AG20443 (cell line): ENCODE measurements at regions not wholly inside any gene's neighbourhood (a gene's known extent, or its start where the extent isn't known, plus 50 kb on each side); places are given as distances from the start of the nearest gene placed in this dataset.
"Not testable (repeated sequence)": the region's sequence is repeated elsewhere in the genome, so short reads cannot be mapped to it uniquely, and the experiment has no call there.

Experiments
- DNase-seq: peaks from one replicate; pipeline ENCODE4 v3.0.0; 2012; ENCODE audit warnings: low spot score, mixed read lengths

DNA sequence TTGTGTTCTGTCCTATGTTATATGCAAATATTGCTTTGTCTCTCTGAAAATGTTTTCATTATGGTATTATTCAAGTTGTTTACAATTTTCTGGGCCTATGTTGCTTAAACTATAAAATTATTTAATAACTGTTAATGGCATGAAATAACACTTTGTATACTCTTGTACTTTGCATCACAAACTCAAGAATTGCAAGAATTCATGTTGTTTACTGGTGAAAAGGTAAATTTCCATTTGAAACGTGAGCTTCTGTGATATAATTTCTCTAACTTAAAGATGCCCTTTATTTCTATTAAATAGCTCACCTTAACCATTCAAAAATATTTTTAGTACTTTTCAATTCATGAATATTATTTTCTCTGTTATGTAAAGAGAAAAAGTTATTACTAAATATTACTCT, 1504.2 kb downstream of the SUCLG1 start:
- DNase-seq = no peak

DNA sequence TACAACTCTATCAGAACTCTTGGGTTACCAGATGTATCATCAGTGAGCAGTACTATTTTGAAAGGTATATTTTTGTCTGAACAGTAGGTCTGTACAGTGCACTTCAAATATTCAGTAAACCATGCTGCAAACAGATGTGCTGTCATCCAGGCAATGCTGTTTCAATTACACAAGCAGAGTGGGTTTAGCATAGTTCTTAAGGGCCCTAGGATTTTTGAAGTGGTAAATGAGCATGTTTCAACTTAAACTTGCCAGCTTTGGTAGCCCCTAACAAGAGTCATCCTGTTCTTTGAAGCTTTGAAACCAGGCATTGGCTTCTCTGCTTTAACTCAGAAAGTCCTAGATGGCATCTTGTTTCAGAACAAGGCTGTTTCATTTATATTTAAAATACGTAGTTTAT, 1519.9 kb downstream of the SUCLG1 start:
- no peak for DNase-seq

DNA sequence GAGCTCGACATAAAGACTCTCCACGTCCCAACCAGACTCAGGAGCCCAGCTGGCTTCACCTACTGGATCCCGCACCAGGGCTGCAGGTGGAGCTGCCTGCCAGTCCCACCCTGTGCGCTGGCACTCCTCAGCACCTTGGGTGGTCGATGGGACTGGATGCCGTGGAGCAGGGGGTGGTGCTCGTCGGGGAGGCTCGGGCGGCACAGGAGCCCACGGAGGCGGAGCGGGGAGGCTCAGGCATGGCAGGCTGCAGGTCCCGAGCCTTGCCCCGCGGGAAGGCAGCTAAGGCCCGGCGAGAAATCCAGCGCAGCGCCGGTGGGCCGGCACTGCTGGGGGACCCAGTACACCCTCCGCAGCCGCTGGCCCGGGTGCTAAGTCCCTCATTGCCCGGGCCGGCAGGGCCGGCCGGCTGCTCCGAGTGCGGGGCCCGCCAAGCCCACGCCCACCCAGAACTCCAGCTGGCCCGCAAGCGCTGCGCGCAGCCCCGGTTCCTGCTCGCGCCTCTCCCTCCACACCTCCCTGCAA, 1520.7 kb downstream of the SUCLG1 start:
- not testable (repeated sequence) for DNase-seq

DNA sequence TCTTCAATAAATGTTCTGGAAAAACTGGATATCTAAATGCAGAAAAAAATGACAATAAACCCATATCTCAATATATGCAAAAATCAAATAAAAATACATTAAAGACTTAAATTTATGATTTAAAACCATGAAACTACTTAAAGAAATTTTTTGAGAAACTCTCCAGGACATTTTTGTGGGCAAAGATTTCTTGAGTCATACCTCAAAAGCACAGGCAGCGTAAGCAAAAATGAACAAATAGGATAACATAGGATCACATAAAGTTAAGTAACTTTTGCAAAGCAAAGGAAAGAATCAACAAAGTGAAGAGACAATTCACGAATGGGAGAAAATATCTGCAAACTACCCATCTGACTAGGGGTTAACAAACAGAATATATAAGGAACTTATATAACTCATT, 1545.5 kb downstream of the SUCLG1 start:
- DNase-seq = no peak

DNA sequence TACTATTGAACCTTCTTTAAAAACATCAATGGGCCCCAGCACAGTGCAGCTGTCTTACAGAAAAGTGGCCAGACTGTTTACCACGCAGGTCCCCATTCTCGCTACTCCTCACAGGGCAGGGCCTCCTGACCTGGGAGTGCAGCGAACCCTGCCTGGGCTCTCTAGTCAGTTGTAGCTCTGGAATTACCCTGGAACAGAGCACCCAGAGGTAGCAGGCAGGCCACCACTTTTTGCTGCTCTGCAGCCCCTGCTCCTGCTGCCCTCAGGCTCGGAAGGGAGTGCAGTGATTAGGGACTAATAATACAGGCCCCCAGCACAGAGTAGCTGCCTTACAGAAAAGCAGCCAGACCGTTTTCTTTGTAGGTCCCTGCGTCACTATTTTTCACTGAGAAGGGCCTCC, 1563.0 kb downstream of the SUCLG1 start:
- no peak for DNase-seq

DNA sequence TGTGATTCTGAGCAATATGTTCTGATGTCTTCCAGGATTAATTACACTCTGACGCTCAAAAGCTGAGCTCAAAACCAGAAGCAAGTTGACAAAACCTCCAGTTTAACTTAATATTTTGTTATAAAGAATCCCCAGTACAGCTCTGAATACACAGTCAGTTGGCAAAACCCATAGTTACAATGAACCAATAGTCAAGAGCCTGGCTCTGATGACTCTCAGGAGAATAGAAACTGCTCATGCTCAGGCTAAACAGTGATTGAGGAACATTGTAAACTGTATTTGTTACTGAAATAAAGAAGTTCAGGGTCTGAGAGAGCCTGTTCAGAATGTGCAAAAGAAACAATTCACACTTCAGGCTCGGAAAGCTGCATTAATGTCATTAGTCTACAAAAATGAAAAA, 1565.9 kb downstream of the SUCLG1 start:
- DNase-seq = no peak

DNA sequence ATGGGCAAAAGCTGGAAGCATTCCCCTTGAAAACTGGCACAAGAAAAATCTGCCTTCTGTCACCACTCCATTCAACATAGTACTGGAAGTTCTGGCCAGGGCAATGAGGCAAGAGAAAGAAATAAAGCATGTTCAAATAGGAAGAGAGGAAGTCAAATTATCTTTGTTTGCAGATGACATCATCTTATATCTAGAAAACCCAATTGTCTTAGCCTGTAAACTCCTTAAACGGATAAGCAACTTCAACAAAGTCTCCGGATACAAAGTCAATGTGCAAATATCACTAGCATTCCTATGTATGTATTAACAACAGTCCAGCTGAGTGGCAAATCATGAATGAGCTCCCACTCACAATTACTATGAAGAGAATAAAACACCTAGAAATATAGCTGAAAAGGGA, 1579.3 kb downstream of the SUCLG1 start:
- no peak for DNase-seq

DNA sequence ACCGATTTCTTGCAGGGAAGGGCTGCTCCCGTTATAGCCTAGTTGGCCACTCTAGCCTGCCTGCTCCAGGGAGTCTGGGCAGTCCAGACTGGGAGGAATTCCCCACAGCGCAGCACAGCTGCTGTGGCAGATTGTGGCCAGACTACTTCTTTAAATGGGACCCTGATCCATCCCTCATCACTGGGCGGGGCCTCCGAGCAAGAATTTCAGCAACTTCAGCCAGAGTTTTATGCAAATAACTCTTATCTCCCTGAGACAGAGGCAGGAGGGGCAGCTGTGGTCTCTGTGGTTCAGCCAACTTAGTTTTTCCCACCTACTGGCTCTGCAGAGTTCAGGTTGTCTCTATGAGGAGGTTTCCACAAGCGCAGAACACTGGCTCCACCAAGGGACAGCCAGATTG, 1583.2 kb downstream of the SUCLG1 start:
- no peak for DNase-seq

DNA sequence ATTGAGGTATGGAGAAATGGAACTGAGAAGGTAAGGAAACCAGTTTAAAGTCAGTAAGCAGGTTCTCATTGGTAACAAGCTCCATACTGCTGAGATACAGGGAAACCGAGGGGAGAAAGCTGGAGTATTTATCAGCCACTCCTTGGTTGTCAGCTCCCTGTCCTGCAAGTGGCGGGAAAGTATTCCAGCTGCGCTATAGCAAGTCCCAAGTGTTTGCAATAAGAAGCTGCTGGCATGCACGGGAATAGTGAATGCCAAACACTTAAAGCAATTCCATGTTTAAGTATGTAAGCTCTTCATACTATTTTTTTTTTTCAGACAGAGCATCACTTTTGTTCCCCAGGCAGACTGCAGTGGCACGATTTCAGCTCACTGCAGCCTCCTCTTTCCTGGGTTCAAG, 1601.1 kb downstream of the SUCLG1 start:
- no peak for DNase-seq

DNA sequence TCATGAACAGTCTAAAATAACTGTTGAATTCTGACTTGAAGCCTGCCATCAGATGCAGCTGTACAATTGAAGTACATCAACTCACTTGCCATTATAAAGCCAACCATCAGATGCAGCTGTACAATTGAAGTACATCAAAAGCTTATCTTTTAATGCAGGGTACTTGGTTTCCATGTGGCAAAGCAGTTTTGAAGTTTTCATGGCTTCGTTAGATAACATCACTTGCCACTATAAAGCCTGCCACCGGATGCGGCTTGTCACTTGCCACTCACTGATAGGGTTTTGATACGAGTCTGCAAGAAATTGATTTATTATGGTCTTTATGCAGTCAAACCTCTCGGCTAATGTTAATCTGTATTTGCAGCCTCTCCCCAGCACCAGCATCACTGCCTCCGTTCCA, 1605.8 kb downstream of the SUCLG1 start:
- DNase-seq = no peak

DNA sequence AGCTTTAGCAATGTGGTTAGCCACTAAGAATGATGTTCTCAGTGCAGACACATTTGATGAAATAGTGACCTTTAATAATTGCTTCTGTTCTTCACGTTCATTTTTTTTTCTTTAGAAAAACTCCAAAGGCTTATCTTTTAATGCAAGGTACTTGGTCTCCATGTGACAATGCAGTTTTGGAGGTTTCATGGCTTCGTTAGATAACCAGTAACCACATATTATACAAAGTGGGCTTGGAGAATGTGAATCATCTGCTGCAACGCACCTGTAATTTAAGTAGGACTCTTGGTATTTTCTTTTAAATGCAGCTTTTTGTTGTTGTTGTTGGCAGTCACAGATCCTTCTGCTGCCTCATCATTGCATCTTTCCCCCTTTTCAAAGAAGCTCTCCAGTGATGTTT, 1606.3 kb downstream of the SUCLG1 start:
- no peak for DNase-seq

DNA sequence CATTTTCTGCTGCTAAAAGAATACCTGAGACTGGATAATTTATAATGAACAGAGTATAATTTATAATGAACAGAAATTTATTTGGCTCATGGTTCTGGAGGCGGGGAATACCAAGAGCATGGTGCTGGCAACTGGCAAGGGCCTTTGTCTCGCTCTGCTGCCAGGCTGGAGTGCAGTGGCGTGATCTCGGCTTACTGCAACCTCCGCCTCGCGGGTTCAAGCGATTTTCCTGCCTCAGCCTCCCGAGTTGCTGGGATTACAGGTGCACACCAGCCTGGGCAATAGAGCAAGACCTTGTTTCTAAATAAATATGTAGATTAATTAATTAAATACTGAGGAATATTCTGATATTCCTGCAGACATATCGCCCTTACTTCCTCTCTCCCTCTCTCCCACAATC, 1610.8 kb downstream of the SUCLG1 start:
- no peak for DNase-seq

DNA sequence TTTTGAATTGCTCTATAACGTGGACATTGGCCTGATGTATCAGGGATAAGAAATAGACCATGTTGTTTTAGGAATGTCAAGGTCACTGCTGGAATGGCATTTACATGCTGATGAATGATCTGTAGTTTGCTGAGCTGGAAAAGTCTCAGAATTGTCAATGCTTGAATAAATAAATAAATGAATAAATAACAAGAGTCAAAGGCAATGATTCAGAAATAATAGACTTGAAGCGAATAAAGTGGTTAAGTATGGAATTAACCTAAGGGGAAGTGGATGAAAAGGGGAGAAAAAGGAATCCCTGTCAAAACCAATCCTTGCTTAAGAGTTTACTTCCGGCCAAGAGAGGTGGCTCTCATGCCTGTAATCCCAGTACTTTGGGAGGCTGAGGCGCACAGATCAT, 1620.0 kb downstream of the SUCLG1 start:
- DNase-seq = no peak

DNA sequence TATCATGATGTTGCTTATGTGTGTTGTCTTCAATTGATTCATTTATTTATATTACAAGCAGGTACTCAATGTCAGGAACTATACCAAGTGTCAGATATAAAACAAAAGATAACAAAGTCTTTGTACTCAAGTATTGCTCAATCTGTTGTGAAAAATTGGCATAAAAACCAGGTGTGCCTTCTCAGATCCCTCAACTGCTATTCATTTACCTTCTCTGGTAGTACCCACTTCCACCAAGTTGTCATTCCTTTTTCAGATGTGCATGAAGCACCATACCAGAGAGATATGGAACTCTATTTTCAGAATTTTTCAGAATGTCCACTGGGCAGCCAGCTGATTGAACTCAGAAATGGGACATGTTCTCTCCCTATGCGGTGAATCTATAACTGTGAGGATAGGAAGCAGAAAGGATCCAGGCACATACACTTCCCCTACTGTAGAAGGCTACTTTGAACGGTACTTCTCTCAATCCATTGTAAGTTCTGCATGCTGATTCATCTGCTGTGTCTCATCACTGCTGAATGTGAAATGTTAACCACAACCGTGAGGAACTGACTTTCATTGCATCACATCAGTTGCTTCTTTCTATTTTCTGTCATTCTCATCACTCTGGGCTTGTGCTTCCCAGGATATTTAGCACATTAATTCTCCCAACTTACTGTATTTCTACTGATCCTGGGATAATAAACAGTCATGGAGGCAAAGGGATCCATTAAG, 1621.3 kb downstream of the SUCLG1 start:
- DNase-seq = peak; percentile 48

DNA sequence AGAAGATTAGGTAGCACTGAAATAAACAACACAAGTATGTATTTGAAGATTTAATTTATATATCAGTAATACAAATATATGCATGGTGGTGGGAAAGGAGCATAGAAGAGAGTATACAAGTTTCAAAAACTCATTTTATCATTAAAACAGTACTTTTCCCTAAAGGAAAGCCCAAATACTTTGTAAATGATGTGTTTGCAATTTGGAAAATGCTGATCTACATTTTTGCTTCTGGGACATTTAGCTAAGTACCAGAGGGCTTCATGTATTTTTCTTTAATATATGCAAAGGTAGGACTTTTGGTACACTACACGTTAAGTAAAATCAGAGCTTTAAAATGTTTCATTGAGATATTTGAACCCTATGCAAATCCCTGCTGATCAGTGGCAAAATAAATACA, 1624.2 kb downstream of the SUCLG1 start:
- DNase-seq = no peak

DNA sequence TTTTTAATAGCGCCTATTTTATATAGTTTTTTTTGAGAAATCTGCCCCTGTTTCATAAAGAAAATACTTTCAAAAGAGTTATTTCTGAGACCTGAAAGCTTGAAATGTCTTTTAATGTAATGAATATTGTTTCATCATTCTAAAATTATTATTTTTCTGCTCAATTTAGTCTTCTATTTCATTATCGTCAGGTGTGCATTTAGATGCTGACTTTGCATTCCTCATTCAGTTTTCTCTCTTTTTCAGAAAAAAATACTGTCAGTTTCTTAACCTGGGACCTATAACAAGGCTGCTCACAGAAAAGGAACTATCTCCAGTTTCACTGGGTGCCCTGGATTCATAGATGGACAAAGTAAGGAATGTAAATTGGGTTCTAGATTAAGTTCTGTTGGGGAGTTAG, 1631.7 kb downstream of the SUCLG1 start:
- no peak for DNase-seq

DNA sequence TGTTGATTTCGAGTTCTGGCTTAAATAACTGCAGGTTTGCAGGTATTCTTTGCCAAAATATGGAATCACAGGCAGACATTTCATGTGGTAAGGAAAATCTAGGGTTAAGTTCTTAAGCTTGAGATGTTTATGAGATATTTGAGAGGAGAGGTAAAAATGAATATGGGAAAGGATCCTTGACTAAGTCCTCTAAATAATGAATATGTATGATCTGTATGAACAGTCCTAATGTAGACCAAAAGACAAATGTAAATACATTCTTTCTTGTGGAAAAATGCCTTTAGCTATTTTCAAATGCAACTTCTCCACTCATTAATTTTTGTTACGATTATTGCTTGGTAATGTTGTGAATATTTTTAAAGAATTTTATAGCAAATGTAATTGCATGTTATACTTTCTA, 1632.6 kb downstream of the SUCLG1 start:
- no peak for DNase-seq

DNA sequence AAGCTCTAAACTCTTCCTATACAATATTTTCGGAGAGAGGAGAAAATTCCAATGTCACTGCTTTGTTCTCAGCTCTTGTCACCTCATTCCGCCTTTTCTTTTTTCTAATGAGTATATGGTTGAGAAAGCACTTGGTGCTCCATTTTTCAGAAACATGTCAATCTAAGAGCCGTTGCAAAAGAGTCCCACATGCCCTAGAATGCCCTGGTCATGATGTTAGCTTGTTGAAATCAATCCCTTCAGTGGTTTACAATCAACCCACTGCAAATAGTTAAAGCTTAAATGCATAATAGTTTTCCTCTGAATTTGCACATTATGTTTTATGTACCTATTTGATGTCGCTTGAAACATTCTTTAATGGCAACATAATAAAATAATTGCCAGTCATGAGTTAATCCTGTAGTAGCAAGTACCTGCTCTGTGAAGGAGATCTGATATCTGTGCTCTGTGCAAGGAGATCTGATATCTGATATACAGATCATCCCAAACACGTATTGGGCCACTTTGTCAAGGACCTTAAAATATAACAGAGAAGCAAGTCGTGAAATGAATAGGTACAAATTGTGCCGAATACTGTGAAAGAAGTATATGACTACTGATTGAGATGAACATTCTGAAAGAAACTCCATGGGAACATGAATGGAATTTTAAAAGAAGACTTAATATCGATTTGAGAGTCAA, 1633.5 kb downstream of the SUCLG1 start:
- DNase-seq = no peak

DNA sequence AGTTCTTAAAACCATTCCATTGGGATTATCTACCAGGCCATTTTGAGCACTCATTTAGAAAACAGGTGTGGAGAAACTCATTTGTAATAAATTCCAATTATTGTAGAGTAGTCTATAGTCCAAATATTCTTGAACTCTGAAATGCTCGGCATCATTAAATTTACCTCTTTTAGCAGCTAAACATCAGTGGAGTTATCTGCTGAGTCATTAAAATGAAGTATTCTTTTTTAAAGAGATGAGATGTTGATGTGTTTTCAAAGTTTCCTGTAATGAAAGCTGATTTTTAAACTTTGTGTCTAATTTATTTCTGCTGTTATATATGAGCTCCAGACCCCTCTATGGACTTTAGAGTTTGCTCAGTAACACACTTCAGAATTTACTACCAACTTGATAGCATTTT, 1635.2 kb downstream of the SUCLG1 start:
- DNase-seq = no peak

DNA sequence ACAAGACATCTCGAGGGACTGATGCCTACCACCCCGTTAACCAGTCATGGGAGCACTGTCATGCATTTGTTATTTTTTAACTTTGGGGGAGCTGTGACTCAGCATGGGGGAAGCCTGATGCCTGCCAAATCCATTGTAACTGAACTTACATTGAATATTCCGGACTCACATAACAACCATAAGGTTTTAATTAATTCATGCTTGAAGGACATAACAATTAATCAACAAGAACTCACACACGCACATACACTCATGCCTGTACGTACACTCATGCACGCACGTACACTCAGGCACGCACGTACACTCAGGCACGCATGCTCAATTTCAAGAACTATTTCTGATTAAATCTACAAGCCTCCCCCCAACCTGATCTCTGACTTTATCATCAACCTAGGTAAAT, 1639.1 kb downstream of the SUCLG1 start:
- peak; percentile 4 for DNase-seq

DNA sequence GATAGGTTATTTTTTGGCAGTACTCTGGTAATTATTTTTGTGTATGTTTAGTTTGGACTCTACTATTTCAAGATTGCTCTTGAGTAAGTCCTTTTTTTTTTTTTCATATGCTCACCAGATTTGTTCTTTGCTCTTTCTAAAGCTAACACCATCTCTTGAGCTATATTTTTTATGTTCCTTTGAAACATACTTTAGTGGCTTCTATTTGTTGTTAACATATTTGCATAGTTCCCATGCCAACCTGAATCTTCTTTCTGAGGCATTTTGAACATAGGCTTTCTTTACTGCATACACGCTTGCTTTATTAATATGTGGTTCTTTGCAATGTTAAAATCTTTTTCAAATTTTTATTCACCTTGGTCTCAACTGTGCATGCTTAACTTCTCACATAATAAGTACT, 1644.9 kb downstream of the SUCLG1 start:
- DNase-seq = no peak

DNA sequence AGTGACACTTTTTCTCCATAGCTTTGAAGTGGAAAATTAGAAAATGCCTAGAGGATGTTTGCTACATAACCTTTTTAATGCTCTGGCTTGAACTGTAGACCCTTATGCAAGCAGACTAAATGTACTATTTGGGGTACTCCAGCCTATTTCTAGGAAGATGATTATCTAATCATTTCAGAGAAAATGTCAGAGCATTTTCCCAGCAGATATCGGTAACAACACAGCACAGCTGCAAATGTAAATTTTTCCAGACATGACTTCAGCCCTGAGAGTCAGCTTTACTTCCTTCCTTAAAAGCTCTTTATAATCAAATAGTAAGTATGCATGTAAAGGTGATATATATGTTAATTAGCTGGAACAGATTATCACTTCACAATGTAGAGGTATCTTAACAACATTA, 1647.1 kb downstream of the SUCLG1 start:
- no peak for DNase-seq

DNA sequence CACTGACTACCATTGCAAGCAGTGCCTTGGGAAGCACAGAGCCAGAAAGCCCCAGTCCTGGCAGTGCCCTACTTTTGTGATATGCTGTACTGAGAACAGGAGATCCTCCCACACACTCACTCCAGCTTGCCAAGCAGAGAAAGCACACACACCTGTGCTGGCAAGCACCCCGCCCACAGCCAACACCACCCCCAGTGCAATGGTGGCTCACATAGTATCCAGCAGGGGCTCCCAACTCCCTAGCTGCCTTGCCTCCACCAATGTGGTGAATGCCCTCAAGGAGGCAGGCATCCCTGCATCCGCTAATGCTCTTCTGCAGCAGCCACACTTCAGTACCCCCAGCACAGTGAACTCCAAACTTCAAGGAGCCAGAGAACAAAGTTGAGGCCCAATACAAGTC, 1655.8 kb downstream of the SUCLG1 start:
- no peak for DNase-seq

DNA sequence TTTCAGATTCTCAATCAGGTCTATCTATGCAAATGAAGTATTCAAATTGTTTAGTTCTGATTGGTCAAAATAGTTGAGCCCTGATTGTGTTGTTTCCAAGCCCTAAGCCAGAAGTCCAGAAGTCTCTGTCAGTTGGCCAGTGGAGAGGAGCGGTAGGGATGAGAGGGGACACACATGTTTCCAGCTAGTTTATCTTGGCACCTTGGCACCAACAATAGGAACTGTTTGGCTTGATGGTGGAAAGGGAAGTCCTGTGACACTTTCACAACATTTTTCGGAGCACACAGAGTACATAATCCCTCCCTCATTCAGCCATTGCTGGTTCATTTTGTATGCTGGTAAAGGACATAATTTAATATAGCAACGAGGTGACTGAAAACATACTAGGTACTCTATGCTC, 1661.6 kb downstream of the SUCLG1 start:
- DNase-seq = no peak
